Ammon's horn (tissue), 1 donor: ENCODE measurements at regions not wholly inside any gene's neighbourhood (a gene's known extent, or its start where the extent isn't known, plus 50 kb on each side); places are given as distances from the start of the nearest gene placed in this dataset.
"Not testable (repeated sequence)": the region's sequence is repeated elsewhere in the genome, so short reads cannot be mapped to it uniquely, and the experiment has no call there.

Experiments
- DNase-seq: peaks from one replicate; pipeline ENCODE4 v3.0.0-alpha.2; 2016; ENCODE audit warnings: low spot score

GRCh38 chr2:55811048-55811447 lies 112.5 kb downstream of the EFEMP1 start:
- no peak for DNase-seq

- DNase-seq: no peak
These were observed 113.0 kb downstream of the EFEMP1 start for GRCh38 chr2:55810622-55811020.

GRCh38 chr2:55809875-55810621 lies 113.5 kb downstream of the EFEMP1 start:
- DNase-seq: no peak

GRCh38 chr2:55807900-55808299 lies 114.3 kb upstream of the PNPT1 start:
- no peak for DNase-seq

- peak; percentile 64 for DNase-seq
These were observed 112.0 kb upstream of the PNPT1 start for GRCh38 chr2:55805686-55806085.

- DNase-seq: peak; percentile 81
These were observed 110.9 kb upstream of the PNPT1 start for GRCh38 chr2:55804535-55804934.

GRCh38 chr2:55802067-55802466 lies 108.4 kb upstream of the PNPT1 start:
- DNase-seq: no peak

GRCh38 chr2:55801436-55801835 lies 107.8 kb upstream of the PNPT1 start:
- no peak for DNase-seq

GRCh38 chr2:55799624-55800023 lies 106.0 kb upstream of the PNPT1 start:
- DNase-seq: not testable (repeated sequence)

- no peak for DNase-seq
These were observed 102.5 kb upstream of the PNPT1 start for GRCh38 chr2:55796121-55796520.

GRCh38 chr2:55793602-55794001 lies 100.0 kb upstream of the PNPT1 start:
- DNase-seq: not testable (repeated sequence)

GRCh38 chr2:55786280-55786679 lies 92.6 kb upstream of the PNPT1 start:
- DNase-seq: no peak

- DNase-seq: not testable (repeated sequence)
These were observed 90.1 kb upstream of the PNPT1 start for GRCh38 chr2:55783751-55784150.

GRCh38 chr2:55782528-55783173 lies 89.0 kb upstream of the PNPT1 start:
- no peak for DNase-seq

GRCh38 chr2:55781542-55781941 lies 87.9 kb upstream of the PNPT1 start:
- DNase-seq: no peak

GRCh38 chr2:55780697-55781096 lies 87.1 kb upstream of the PNPT1 start:
- no peak for DNase-seq

- no peak for DNase-seq
These were observed 86.1 kb upstream of the PNPT1 start for GRCh38 chr2:55779459-55780421.

- DNase-seq: no peak
These were observed 83.3 kb upstream of the PNPT1 start for GRCh38 chr2:55776966-55777365.

GRCh38 chr2:55776479-55776878 lies 82.8 kb upstream of the PNPT1 start:
- no peak for DNase-seq

GRCh38 chr2:55775828-55776227 lies 82.2 kb upstream of the PNPT1 start:
- DNase-seq: no peak

GRCh38 chr2:55773651-55774050 lies 80.0 kb upstream of the PNPT1 start:
- not testable (repeated sequence) for DNase-seq
